Liver (tissue), 8 donors: ENCODE measurements at regions not wholly inside any gene's neighbourhood (a gene's known extent, or its start where the extent isn't known, plus 50 kb on each side); places are given as distances from the start of the nearest gene placed in this dataset.

ENCODE experiments used
- DNase-seq: peaks from one replicate; pipeline ENCODE4 v3.0.0-alpha.2; 2017; ENCODE audit warnings: low spot score
- H3K27ac ChIP-seq, 2 donors: one replicate each; pipeline ENCODE4 v1.7.0; 2013; ENCODE audit warnings: inconsistent platforms in 2 of 2, low read length in 2 of 2, control low read depth in 1 of 2, low read depth in 1 of 2, mild to moderate bottlenecking in 1 of 2
- H3K27me3 ChIP-seq, 4 donors: one replicate each; pipeline versions ENCODE4 v1.6.1 to v1.7.0; 2013; ENCODE audit warnings: low read length in 3 of 4, inconsistent platforms in 1 of 4, mild to moderate bottlenecking in 1 of 4, moderate library complexity in 1 of 4; ENCODE audit not compliant: control insufficient read depth in 4 of 4, insufficient read depth in 4 of 4
- H3K36me3 ChIP-seq, 4 donors: one replicate each; pipeline versions ENCODE4 v1.6.1 to v1.7.0; 2013; ENCODE audit warnings: low read length in 3 of 4, mild to moderate bottlenecking in 3 of 4, low read depth in 1 of 4, moderate library complexity in 1 of 4; ENCODE audit not compliant: control insufficient read depth in 4 of 4, insufficient read depth in 3 of 4
- H3K4me1 ChIP-seq, 4 donors: one replicate each; pipeline versions ENCODE4 v1.6.1 to v1.7.0; 2013; ENCODE audit warnings: low read length in 3 of 4, mild to moderate bottlenecking in 3 of 4, moderate library complexity in 1 of 4; ENCODE audit not compliant: control insufficient read depth in 4 of 4, insufficient read depth in 4 of 4
- H3K4me3 ChIP-seq, 3 donors: one replicate each; pipeline versions ENCODE4 v1.6.1 to v1.7.0; 2013; ENCODE audit warnings: low read length in 3 of 3, control low read depth in 1 of 3, low read depth in 1 of 3, mild to moderate bottlenecking in 1 of 3
- H3K9ac ChIP-seq, 2 donors: one replicate each; pipeline ENCODE4 v1.7.0; 2013; ENCODE audit warnings: low read length in 2 of 2, mild to moderate bottlenecking in 2 of 2, moderate library complexity in 2 of 2, control low read depth in 1 of 2, low read depth in 1 of 2
- H3K9me3 ChIP-seq, 4 donors: one replicate each; pipeline versions ENCODE4 v1.6.1 to v1.7.0; 2013; ENCODE audit warnings: low read length in 3 of 4; ENCODE audit not compliant: control insufficient read depth in 4 of 4
- CTCF ChIP-seq: fragments of 150-350 bp; IDR thresholded peaks from 2 replicates; pipeline ENCODE4 v1.5.1; 2017; ENCODE audit warnings: improper control_type of control experiment, low read depth, low read length; ENCODE audit not compliant: missing input control
- EGR1 ChIP-seq, 2 donors: IDR thresholded peaks; 2 replicates each; pipeline ENCODE4 v1.6.1; 2016 to 2018; ENCODE audit warnings: antibody characterized with exemption in 2 of 2, low read depth in 2 of 2
- FOXA1 ChIP-seq: IDR thresholded peaks from 2 replicates; pipeline ENCODE4 v1.6.1; 2016; ENCODE audit warnings: antibody characterized with exemption
- HNF4G ChIP-seq: IDR thresholded peaks from 2 replicates; pipeline ENCODE4 v1.6.1; 2016; ENCODE audit warnings: antibody characterized with exemption
- NR2F2 ChIP-seq: IDR thresholded peaks from 2 replicates; pipeline ENCODE4 v1.6.1; 2016; ENCODE audit warnings: antibody characterized with exemption
- RAD21 ChIP-seq, 2 donors: IDR thresholded peaks; 2 replicates each; pipeline ENCODE4 v1.6.1; 2016; ENCODE audit warnings: antibody characterized with exemption in 2 of 2, mild to moderate bottlenecking in 2 of 2
- RXRA ChIP-seq, 2 donors: IDR thresholded peaks; 2 replicates each; pipeline ENCODE4 v1.6.1; 2017 to 2018; ENCODE audit warnings: antibody characterized with exemption in 2 of 2, mild to moderate bottlenecking in 1 of 2
- SP1 ChIP-seq: IDR thresholded peaks from 2 replicates; pipeline ENCODE4 v1.6.1; 2018; ENCODE audit warnings: antibody characterized with exemption, mild to moderate bottlenecking
- WGBS: extraction: QIAGEN DNeasy Blood & Tissue Kit; methylation state at CpG from one replicate; pipeline ENCODE4 v1.1.7; 2013; 5-methylcytosine and 5-hydroxymethylcytosine counted together
- TF ChIP-seq, protein P1 (sequence below): IDR thresholded peaks from 2 replicates; pipeline ENCODE4 v1.6.1; 2016; ENCODE audit warnings: antibody characterized with exemption
- TF ChIP-seq, protein P2 (sequence below): IDR thresholded peaks from 2 replicates; pipeline ENCODE4 v1.6.1; 2016; ENCODE audit warnings: antibody characterized with exemption
- donor health status: healthy.
- donor health status: healthy.
- donor health status: healthy.
- donor health status: healthy.
- donor health status: healthy.

GRCh38 chr6:100269189-100269588 is 195.5 kb downstream of the SIM1 start:
- no peaks in the 10 kb centered on the region for H3K9me3 ChIP-seq
- H3K36me3 ChIP-seq: no peaks in the 10 kb centered on the region
- no peaks in the 10 kb centered on the region for H3K27me3 ChIP-seq
- no peak overlapping the region for H3K4me3 ChIP-seq
- no peak overlapping the region for H3K9ac ChIP-seq
- WGBS: 65% methylated on average over 2 of the region's 2 CpGs
- no peak overlapping the region for H3K27ac ChIP-seq
- DNase-seq: no peak
- H3K4me1 ChIP-seq: no peaks in the 10 kb centered on the region
- TF ChIP-seq, protein P1, sequence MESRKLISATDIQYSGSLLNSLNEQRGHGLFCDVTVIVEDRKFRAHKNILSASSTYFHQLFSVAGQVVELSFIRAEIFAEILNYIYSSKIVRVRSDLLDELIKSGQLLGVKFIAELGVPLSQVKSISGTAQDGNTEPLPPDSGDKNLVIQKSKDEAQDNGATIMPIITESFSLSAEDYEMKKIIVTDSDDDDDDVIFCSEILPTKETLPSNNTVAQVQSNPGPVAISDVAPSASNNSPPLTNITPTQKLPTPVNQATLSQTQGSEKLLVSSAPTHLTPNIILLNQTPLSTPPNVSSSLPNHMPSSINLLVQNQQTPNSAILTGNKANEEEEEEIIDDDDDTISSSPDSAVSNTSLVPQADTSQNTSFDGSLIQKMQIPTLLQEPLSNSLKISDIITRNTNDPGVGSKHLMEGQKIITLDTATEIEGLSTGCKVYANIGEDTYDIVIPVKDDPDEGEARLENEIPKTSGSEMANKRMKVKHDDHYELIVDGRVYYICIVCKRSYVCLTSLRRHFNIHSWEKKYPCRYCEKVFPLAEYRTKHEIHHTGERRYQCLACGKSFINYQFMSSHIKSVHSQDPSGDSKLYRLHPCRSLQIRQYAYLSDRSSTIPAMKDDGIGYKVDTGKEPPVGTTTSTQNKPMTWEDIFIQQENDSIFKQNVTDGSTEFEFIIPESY: no peak
- TF ChIP-seq EGR1 (IDR thresholded peaks at IDR 0.05; ENCODE audit: low read depth in 2 of 2): no peak
- TF ChIP-seq CTCF: no peak
- TF ChIP-seq HNF4G: no peak

DNA sequence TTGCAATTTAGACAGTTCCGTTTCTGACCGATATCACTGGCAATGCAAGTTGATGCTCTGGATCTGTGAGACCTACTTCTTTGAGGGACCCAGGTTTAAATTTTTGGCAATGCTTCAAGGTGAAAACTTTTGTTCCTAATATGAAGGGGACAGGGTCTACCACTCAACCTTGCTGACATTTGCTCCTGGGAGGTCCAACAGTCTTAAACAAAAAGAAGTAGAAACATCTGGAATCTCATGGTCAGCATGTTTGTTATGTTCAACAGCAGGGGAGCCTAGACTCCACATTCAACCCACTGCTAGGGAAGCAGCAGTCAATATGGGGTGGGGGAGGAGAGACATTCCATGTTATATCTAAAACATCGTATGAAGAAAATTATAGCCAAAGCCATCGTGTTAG is 196.4 kb downstream of the SIM1 start:
- Histone ChIP-seq H3K4me1 (no peaks in the 10 kb centered on the region), H3K4me3 (no peak overlapping the region), H3K27me3 (no peaks in the 10 kb centered on the region), H3K27ac (no peak overlapping the region), H3K9me3 (no peaks in the 10 kb centered on the region), H3K36me3 (no peaks in the 10 kb centered on the region), H3K9ac (no peak overlapping the region)
- TF ChIP-seq NR2F2 (no peak), SP1 (no peak), FOXA1 (no peak), HNF4G (no peak)
- TF ChIP-seq, protein P2, sequence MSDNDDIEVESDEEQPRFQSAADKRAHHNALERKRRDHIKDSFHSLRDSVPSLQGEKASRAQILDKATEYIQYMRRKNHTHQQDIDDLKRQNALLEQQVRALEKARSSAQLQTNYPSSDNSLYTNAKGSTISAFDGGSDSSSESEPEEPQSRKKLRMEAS: no peak
- WGBS: 87% methylated on average over 4 of the region's 4 CpGs
- no peak for DNase-seq

DNA sequence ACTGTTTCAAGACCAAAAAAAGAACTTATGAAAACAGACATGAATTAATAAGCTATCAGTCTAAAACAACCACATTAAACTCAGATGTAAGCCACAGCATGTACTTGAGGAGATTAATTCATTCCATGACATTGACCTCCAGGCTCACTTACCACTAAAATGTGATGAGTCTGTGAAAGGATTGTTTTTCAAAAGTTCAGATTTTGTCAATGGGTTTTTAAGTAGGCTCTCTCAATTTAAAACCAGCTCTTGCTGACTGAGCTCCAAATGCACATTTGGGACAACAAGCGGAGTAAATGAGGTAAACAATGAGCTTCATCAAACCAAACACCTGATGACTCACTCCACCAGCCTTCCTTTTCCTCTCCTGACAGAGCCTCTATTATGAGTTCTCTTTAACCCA is 197.0 kb downstream of the SIM1 start:
- no peaks in the 10 kb centered on the region for H3K36me3 ChIP-seq
- H3K27ac ChIP-seq: no peak overlapping the region
- no peak for DNase-seq
- no peaks in the 10 kb centered on the region for H3K9me3 ChIP-seq
- 82% methylated on average over 1 of the region's 1 CpG for WGBS
- H3K4me1 ChIP-seq: no peaks in the 10 kb centered on the region
- no peak overlapping the region for H3K4me3 ChIP-seq
- H3K27me3 ChIP-seq: no peaks in the 10 kb centered on the region
- TF ChIP-seq FOXA1 (no peak), RAD21 (IDR thresholded peaks at IDR 0.05) (no peak), RXRA (IDR thresholded peaks at IDR 0.05) (no peak)
- H3K9ac ChIP-seq: no peak overlapping the region
